HG03442 (cell line): ENCODE measurements at regions not wholly inside any gene's neighbourhood (a gene's known extent, or its start where the extent isn't known, plus 50 kb on each side); places are given as distances from the start of the nearest gene placed in this dataset.
A peak's percentile ranks its signal among the peaks of the same experiment; 100 is the strongest.
"Not testable (repeated sequence)": the region's sequence is repeated elsewhere in the genome, so short reads cannot be mapped to it uniquely, and the experiment has no call there.

Source experiments
- ATAC-seq: cut with Tn5 transposase; IDR thresholded peaks from one replicate; pipeline ENCODE4 v1.9.1; 2021; ENCODE audit warnings: mild to moderate bottlenecking, moderate library complexity; ENCODE audit not compliant: unreplicated experiment

DNA sequence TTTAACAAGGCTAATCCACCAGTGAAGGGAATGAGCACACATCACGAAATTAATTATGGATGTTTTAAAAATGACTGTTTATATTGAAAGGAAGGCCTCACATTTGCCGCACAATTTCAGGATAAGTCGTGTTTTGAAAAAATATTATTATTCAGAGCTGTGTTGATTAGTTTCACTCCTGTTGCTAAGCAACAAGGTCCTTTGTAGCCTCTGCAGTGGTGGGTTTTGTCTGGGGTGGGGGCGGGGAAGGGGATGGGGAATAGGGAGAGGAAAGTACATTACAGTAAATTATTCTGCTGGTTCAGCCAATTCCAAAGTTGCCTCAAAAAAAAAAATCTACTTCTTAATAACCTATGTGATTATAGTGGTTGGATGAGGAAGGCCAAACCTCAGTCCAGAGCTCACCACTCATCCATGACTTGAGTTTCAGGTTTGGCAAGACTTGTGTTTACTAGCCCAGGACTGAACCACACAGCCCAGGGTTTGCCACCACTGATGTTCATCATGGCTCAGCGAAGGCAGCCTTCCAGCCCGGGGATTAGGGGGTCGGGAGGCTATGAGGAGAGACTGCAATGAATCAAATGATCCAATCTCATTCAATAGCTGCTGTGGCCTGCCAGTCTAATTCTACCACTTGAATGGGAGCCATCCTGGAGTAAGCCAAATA is 162.5 kb upstream of the ATP6AP2 start:
- no peak for ATAC-seq

DNA sequence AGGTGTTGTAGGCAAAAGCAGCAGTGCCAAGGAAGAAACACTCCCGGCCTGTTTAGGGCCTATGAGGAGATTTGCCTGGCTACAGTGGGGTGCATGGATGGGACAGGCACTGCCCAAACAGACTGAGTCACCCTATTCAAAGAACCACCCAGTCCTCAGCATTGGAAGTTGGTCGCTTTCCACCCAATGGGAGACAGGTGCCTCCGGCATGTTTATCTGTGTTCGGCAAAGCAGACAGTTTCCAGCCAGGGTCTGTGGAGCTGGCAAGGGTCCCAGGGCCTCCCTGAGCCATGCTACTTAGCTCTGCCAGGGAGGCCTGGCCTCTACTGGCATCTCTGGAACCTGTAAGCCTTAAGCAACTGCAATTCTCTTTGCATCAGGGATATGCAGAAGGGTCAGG is 165.1 kb upstream of the ATP6AP2 start:
- ATAC-seq, result no peak

GRCh38 chrX:40414335-40414734 is 166.4 kb upstream of the ATP6AP2 start:
- no peak for ATAC-seq

GRCh38 chrX:40411340-40412111 is 169.2 kb upstream of the ATP6AP2 start:
- ATAC-seq, result no peak

DNA sequence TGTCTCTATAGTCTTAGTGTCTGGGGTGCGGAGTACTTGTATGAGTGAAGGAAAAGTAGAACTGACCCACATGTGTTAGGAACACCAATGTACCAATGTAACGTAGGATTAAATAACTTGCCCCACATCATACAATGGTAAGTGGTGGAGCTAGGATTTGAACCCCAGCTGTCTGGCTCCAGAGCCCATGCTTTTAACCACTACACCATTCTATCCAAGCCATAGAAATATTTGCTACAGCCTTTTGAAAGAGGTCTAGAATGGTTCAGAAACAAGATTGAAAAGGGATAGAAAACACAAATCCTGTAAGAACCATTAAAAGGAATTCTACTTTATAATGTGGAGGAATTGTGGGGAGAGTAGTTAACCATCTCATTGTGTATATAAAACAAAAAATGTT is 169.9 kb upstream of the ATP6AP2 start:
- ATAC-seq, result no peak

GRCh38 chrX:40406330-40406859 is 174.4 kb upstream of the ATP6AP2 start:
- peak; percentile 55 for ATAC-seq

GRCh38 chrX:40405399-40405798 is 175.4 kb upstream of the ATP6AP2 start:
- no peak for ATAC-seq

DNA sequence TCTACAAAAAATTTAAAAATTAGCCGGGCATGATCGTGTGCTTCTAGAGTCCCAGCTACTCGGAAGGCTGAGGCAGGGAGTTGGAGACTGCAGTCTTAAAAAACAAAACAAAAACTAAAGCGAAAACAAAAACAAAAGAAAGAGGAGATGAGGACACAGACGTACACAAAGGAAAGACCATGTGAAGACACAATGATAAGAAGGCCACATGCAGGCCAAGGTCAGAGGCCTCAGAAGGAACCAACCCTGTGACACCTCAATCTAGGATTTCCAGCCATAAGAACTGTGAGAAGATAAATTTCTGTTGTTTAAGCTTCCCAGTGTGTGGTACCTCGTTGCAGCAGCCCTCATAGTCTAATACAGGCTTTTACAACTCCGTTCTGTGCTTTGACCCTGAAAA is 177.0 kb upstream of the ATP6AP2 start:
- no peak for ATAC-seq

DNA sequence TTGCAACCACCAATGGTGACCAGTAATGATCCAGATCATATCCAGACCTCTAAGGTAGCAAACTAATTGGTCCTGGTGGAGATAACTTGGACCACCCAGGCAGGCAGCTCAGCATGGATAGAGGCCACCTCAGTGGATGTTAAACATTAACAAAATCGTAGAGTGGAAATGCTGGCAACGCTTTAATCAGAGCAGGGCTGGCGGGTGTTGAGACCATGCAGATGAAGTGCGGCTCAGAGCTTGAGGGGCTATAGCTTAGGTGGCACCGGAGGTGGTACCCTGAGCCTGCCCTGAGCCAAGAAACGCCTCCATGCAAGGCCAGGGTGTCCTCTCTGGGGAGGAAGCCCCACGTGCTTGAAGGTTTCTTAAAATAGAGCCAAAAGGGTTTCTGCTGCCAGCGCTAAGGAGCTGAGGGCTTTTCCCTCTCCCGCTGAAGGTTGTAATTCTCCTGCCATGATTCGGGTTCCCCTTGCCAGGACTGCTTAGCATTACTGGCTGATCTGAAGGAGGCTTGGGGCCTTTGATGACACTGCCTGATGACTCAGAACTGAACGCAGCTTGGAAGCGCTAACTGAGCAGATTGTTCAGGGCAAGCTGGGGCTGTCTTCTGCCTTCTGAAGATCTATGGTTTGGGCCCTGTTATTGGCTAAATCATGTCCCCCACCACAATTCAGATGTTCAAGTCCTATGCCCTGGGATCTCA is 177.8 kb upstream of the ATP6AP2 start:
- ATAC-seq, result peak; percentile 72

DNA sequence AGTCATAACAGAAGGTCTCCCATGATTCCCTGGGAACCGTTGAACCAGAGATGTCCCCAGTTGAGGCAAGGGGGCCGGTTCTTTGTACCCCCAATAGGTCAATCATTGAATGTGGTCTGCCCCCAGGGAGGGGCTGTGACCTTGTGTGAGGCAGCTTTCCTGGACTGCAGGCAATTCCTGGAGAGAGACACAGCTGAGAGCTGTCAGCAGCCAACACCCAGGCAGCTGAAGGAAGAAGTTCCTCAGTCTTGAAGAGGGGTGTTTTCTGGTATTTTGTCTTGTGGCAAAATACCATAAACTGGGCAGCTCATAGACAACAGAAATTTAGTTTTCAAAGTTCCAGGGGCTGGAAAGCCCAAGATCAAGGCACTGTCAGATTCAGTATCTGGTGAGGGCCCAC is 185.7 kb upstream of the ATP6AP2 start:
- ATAC-seq, result no peak

- ATAC-seq, result no peak
These were observed 186.5 kb upstream of the ATP6AP2 start for GRCh38 chrX:40394302-40394701.

GRCh38 chrX:40392599-40392998 is 188.2 kb upstream of the ATP6AP2 start:
- no peak for ATAC-seq

DNA sequence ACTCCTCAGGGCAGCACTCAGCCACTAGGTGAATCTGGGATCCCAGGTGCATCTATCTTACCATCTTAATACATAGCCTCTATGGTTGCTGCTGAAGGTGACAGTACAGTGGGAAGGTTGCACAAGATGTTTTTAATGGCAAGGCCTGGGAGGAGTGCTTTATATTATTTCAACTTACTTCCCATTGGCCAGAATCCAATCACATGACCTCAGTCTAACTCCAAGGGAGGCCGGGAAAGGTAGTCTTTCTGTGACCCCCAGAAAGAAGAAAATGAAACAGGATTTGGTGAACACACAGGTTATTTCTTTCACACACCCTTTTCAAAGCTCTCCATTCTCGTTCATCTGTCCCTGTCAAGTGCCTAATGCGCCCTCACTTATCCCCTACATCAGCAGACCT is 189.1 kb upstream of the ATP6AP2 start:
- ATAC-seq, result no peak

GRCh38 chrX:40389555-40389954 is 191.2 kb upstream of the ATP6AP2 start:
- ATAC-seq, result no peak

GRCh38 chrX:40388441-40388840 is 192.3 kb upstream of the ATP6AP2 start:
- no peak for ATAC-seq

DNA sequence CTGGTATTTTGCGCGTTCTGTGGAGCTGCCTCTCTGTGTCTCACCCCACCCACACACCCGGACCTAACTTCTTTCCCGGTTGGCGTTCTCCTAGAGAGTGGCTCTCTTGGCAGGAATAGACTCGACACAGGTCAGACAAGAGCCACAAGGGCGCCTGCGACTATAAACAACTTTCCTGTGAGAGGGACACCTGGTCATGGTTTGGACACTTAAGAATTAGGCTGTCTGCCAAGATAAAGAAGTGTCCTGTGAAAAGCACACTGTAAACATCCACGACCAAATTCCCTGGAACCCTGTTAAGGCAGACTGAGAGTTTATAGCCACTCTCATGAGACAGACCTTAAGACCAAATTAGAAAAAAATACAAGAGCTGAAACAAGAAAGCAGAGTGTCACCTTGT is 192.9 kb upstream of the ATP6AP2 start:
- ATAC-seq, result not testable (repeated sequence)

DNA sequence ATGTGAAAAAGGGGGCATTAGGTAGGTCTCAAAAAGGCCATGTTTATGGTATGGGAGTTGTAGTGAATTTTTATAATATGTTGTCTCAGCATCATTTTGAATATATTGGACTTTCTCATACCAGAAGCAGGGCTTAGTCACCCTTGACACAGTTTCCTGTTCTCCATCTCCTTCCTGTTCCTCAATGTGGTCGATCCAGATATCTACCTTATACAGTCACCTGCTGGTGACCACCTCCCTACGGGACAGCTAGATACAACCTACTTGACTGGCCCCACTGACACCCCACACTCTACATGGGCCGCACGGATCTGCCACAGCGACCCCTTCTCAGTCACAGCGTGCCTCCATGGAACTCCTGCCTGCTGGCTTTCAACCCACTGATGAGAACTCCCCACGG is 193.5 kb upstream of the ATP6AP2 start:
- not testable (repeated sequence) for ATAC-seq

- ATAC-seq, result no peak
These were observed 195.1 kb upstream of the ATP6AP2 start for GRCh38 chrX:40385682-40386081.

GRCh38 chrX:40385256-40385655 is 195.5 kb upstream of the ATP6AP2 start:
- no peak for ATAC-seq

DNA sequence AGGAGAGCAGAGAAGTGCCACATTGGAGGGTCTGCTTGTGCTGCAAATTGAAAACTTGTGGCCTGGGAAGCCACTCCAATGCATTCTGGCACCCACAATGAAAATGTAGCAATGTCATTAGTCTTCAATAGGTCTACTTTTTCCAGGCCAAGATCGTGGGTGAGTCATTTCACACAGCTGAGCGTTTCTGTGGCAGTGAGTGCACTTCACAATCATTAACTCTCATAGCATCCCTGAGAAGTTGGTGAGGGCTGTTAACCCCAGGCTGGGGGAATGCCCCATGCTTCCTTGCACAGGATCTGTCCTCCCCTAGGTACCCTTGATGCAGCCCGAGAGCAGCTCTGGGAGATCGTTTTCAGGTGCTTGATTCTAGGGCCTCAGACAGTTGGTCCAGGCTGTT is 196.8 kb upstream of the ATP6AP2 start:
- no peak for ATAC-seq

DNA sequence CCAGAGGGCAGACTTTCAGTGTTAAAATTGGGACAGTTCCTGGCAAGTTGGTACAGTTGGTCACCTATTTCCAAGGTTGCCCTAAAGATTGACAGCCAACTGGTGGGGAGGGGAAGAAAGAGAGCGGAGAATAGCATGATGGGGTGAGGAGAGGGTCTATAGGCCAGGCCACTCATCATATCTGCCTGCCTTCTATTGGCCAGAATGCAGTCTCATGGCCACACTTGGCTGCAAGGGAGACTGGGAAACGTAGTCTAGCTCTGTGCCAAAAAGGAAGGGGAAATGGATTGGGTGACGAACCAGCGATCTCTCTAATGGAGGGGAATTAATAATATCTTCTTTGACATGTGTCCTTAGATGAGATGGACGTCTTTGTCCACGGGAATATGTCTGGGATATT is 197.4 kb upstream of the ATP6AP2 start:
- ATAC-seq, result no peak
